ENCODE measurements at regions not wholly inside any gene's neighbourhood (a gene's known extent, or its start where the extent isn't known, plus 50 kb on each side); places are given as distances from the start of the nearest gene placed in this dataset.

- intact Hi-C loops (cut with DNase I): no loop called here
- DNase-seq (ENCODE audit: low spot score): no peak
- Histone ChIP-seq H3K27ac (no peak overlapping the region), H3K9me3 (no peaks in the 10 kb centered on the region), H3K4me1 (replicated peaks) (no peaks in the 10 kb centered on the region), H3K27me3 (replicated peaks; ENCODE audit: insufficient read depth) (no peaks in the 10 kb centered on the region), H3K36me3 (no peaks in the 10 kb centered on the region), H3K4me3 (no peak overlapping the region)
- no peak for TF ChIP-seq POLR2AphosphoS5 (IDR thresholded peaks at IDR 0.05)
- TF ChIP-seq CTCF (IDR thresholded peaks at IDR 0.05): no peak
- no peak for TF ChIP-seq POLR2A (IDR thresholded peaks at IDR 0.05)
- 95% methylated on average over 7 of the region's 7 CpGs for WGBS
Measured at GRCh38 chr12:31834150-31834549, 105.3 kb upstream of the AMN1 start.

- H3K27ac ChIP-seq: no peak overlapping the region
- WGBS: 70% methylated on average over 7 of the region's 7 CpGs
- no peak overlapping the region for H3K4me3 ChIP-seq
- H3K36me3 ChIP-seq: no peaks in the 10 kb centered on the region
- intact Hi-C loops (cut with DNase I): no loop called here
- H3K9me3 ChIP-seq: no peaks in the 10 kb centered on the region
- H3K27me3 ChIP-seq (replicated peaks; ENCODE audit: insufficient read depth): no peaks in the 10 kb centered on the region
- TF ChIP-seq CTCF (IDR thresholded peaks at IDR 0.05): no peak
- no peak for TF ChIP-seq POLR2A (IDR thresholded peaks at IDR 0.05)
- no peak for TF ChIP-seq POLR2AphosphoS5 (IDR thresholded peaks at IDR 0.05)
- no peak for DNase-seq (ENCODE audit: low spot score)
- H3K4me1 ChIP-seq (replicated peaks): no peaks in the 10 kb centered on the region
Measured at GRCh38 chr12:31832740-31833729, 104.2 kb upstream of the AMN1 start.

GRCh38 chr12:31828071-31828470 is 99.2 kb upstream of the AMN1 start:
- no peaks in the 10 kb centered on the region for H3K4me1 ChIP-seq (replicated peaks)
- H3K27me3 ChIP-seq (replicated peaks; ENCODE audit: insufficient read depth): no peaks in the 10 kb centered on the region
- intact Hi-C loops (cut with DNase I): no loop called here
- no peak for DNase-seq (ENCODE audit: low spot score)
- 92% methylated on average over 2 of the region's 2 CpGs for WGBS
- no peaks in the 10 kb centered on the region for H3K36me3 ChIP-seq
- H3K9me3 ChIP-seq: no peaks in the 10 kb centered on the region
- no peak for TF ChIP-seq POLR2AphosphoS5 (IDR thresholded peaks at IDR 0.05)
- TF ChIP-seq CTCF (IDR thresholded peaks at IDR 0.05): no peak
- no peak for TF ChIP-seq POLR2A (IDR thresholded peaks at IDR 0.05)
- no peak overlapping the region for H3K4me3 ChIP-seq
- no peak overlapping the region for H3K27ac ChIP-seq

- Histone ChIP-seq H3K27ac (no peak overlapping the region), H3K27me3 (replicated peaks; ENCODE audit: insufficient read depth) (no peaks in the 10 kb centered on the region), H3K36me3 (no peaks in the 10 kb centered on the region), H3K9me3 (no peaks in the 10 kb centered on the region), H3K4me3 (no peak overlapping the region), H3K4me1 (replicated peaks) (no peaks in the 10 kb centered on the region)
- intact Hi-C loops (cut with DNase I): no loop called here
- DNase-seq (ENCODE audit: low spot score): no peak
- no peak for TF ChIP-seq CTCF (IDR thresholded peaks at IDR 0.05)
- no peak for TF ChIP-seq POLR2A (IDR thresholded peaks at IDR 0.05)
- no peak for TF ChIP-seq POLR2AphosphoS5 (IDR thresholded peaks at IDR 0.05)
Measured at GRCh38 chr12:31822761-31823160, 93.9 kb upstream of the AMN1 start.

GRCh38 chr12:31821484-31821883 is 92.7 kb upstream of the AMN1 start:
- Histone ChIP-seq H3K36me3 (no peaks in the 10 kb centered on the region), H3K27me3 (replicated peaks; ENCODE audit: insufficient read depth) (no peaks in the 10 kb centered on the region), H3K4me1 (replicated peaks) (no peaks in the 10 kb centered on the region), H3K4me3 (no peak overlapping the region), H3K27ac (no peak overlapping the region), H3K9me3 (no peaks in the 10 kb centered on the region)
- intact Hi-C loops (cut with DNase I): no loop called here
- no peak for TF ChIP-seq CTCF (IDR thresholded peaks at IDR 0.05)
- 97% methylated on average over 3 of the region's 3 CpGs for WGBS
- no peak for DNase-seq (ENCODE audit: low spot score)

Data from prostate gland (tissue), 2 donors.